GM12878 (cell line): ENCODE measurements at regions not wholly inside any gene's neighbourhood (a gene's known extent, or its start where the extent isn't known, plus 50 kb on each side); places are given as distances from the start of the nearest gene placed in this dataset.

ENCODE experiments used
- ATAC-seq: fragments of 200-7000 bp; cut with Tn5 transposase; 3 replicates; pipeline ENCODE4 v1.9.1; 2020; ENCODE audit warnings: mild to moderate bottlenecking, moderate library complexity
- BruUV-seq: library from RNA; stranded (reverse); fragments of 400-500 nt; replicated peaks from 2 replicates; lab custom pipeline; 2021; lab: Mats Ljungman, UMichigan
- CTCF ChIA-PET: fragments of 300-600 bp; sonication (Branson Sonifier 250); formaldehyde crosslinking; extraction: SDS; loops from one replicate; lab custom pipeline; 2021; ENCODE audit warnings: inconsistent platforms; lab: Yijun Ruan, JAX
- POLR2A ChIA-PET: fragments of 350-600 bp; formaldehyde crosslinking; extraction: SDS; loops from one replicate; lab custom pipeline; 2021; ENCODE audit warnings: inconsistent platforms; lab: Charles Lee
- RAD21 ChIA-PET: fragments of 300-600 bp; sonication (Branson Sonifier 250); formaldehyde crosslinking; loops from one replicate; lab custom pipeline; 2023; ENCODE audit warnings: antibody characterized with exemption; ENCODE audit not compliant: unreplicated experiment; lab: Charles Lee
- SMC1A ChIA-PET: fragments of 300-600 bp; sonication (Branson Sonifier 250); formaldehyde crosslinking; loops from one replicate; lab custom pipeline; 2023; ENCODE audit not compliant: unreplicated experiment, uncharacterized antibody; lab: Charles Lee
- DNase-seq: peaks from one replicate; pipeline ENCODE4 v3.0.0-alpha.2; 2011; ENCODE audit warnings: low read depth, low spot score
- FAIRE-seq: peaks from 3 replicates; lab custom pipeline; 2011; peaks lifted over from hg19 to GRCh38; lab: Jason Lieb, UNC
- H2AFZ ChIP-seq: 2 replicates; pipeline ENCODE4 v1.6.0; 2011; ENCODE audit warnings: low read depth, low read length, control low read depth; ENCODE audit not compliant: control insufficient read depth
- H3K27ac ChIP-seq: 2 replicates; pipeline ENCODE4 v1.5.1; 2011; ENCODE audit warnings: control low read depth; ENCODE audit not compliant: control insufficient read depth, insufficient read depth
- H3K27me3 ChIP-seq, 2 experiments: replicated peaks in 1 of 2; 2 replicates each; pipeline versions ENCODE4 v1.6.0 to v1.6.1; 2011; ENCODE audit warnings: low read length in 1 of 2; ENCODE audit not compliant: control insufficient read depth in 2 of 2, insufficient read depth in 2 of 2
- H3K36me3 ChIP-seq, 2 experiments: 2 replicates each; pipeline ENCODE4 v1.5.1; 2011; ENCODE audit warnings: low read length in 1 of 2; ENCODE audit not compliant: control insufficient read depth in 2 of 2, insufficient read depth in 2 of 2
- H3K4me1 ChIP-seq: 2 replicates; pipeline ENCODE4 v1.6.1; 2011; ENCODE audit warnings: mild to moderate bottlenecking, low read length, moderate library complexity, mixed read lengths; ENCODE audit not compliant: control insufficient read depth, insufficient read depth
- H3K4me2 ChIP-seq: 2 replicates; pipeline ENCODE4 v1.6.0; 2011; ENCODE audit warnings: control low read depth; ENCODE audit not compliant: control insufficient read depth, insufficient read depth
- H3K4me3 ChIP-seq: fragments of 200-600 bp; sonication (generic); 2 replicates; pipeline ENCODE4 v1.5.1; 2016
- H3K79me2 ChIP-seq: 2 replicates; pipeline ENCODE4 v1.6.0; 2011; ENCODE audit warnings: low read length; ENCODE audit not compliant: control insufficient read depth, insufficient read depth
- H3K9ac ChIP-seq: 2 replicates; pipeline ENCODE4 v1.8.0; 2011; ENCODE audit warnings: low read length, control low read depth, mixed read lengths; ENCODE audit not compliant: control insufficient read depth, insufficient read depth
- H3K9me3 ChIP-seq: replicated peaks from 3 replicates; pipeline ENCODE4 v1.5.1; 2011; ENCODE audit warnings: mild to moderate bottlenecking, low read length; ENCODE audit not compliant: control insufficient read depth, insufficient read depth
- H4K20me1 ChIP-seq: 2 replicates; pipeline ENCODE4 v1.6.0; 2011; ENCODE audit not compliant: control insufficient read depth, insufficient read depth
- CBX3 ChIP-seq: fragments of 200-600 bp; sonication (generic); IDR thresholded peaks from 2 replicates; pipeline ENCODE4 v1.6.1; 2016; ENCODE audit warnings: low read depth, borderline replicate concordance
- FOS ChIP-seq: IDR thresholded peaks from 3 replicates; pipeline ENCODE4 v1.6.1; 2011; ENCODE audit warnings: borderline replicate concordance; ENCODE audit not compliant: insufficient read length; ENCODE audit errors: extremely low read depth
- FOXM1 ChIP-seq: IDR thresholded peaks from 2 replicates; pipeline ENCODE4 v1.6.1; 2012; ENCODE audit warnings: low read depth, mild to moderate bottlenecking, inconsistent platforms, low read length, moderate library complexity
- IRF4 ChIP-seq: IDR thresholded peaks from 2 replicates; pipeline ENCODE4 v1.6.1; 2011; ENCODE audit warnings: low read depth, low read length
- IRF5 ChIP-seq: fragments of 450-650 bp; IDR thresholded peaks from 2 replicates; pipeline ENCODE4 v1.6.1; 2017; ENCODE audit warnings: borderline replicate concordance
- MEF2A ChIP-seq: IDR thresholded peaks from 2 replicates; pipeline ENCODE4 v1.6.1; 2011; ENCODE audit warnings: low read depth, mild to moderate bottlenecking, low read length, moderate library complexity; ENCODE audit not compliant: insufficient read depth
- MTA3 ChIP-seq: IDR thresholded peaks from 2 replicates; pipeline ENCODE4 v1.6.1; 2012; ENCODE audit warnings: low read length, inconsistent platforms, borderline replicate concordance
- SIX5 ChIP-seq: IDR thresholded peaks from 2 replicates; pipeline ENCODE4 v1.6.1; 2011; ENCODE audit warnings: mild to moderate bottlenecking, low read depth, low read length, moderate library complexity; ENCODE audit not compliant: severe bottlenecking
- SMAD1 ChIP-seq: fragments of 450-650 bp; IDR thresholded peaks from 2 replicates; pipeline ENCODE4 v1.6.1; 2018; ENCODE audit warnings: mild to moderate bottlenecking, low read depth; ENCODE audit not compliant: partially characterized antibody
- SMC3 ChIP-seq: IDR thresholded peaks from 2 replicates; pipeline ENCODE4 v1.6.1; 2011; ENCODE audit warnings: low read length, improper control_type of control experiment, borderline replicate concordance
- SUZ12 ChIP-seq: fragments of 200-600 bp; sonication (generic); IDR thresholded peaks from one replicate; pipeline ENCODE4 v1.6.1; 2018; ENCODE audit warnings: antibody characterized with exemption, mild to moderate bottlenecking; ENCODE audit not compliant: unreplicated experiment
- TCF12 ChIP-seq: IDR thresholded peaks from 2 replicates; pipeline ENCODE4 v1.6.1; 2011; ENCODE audit warnings: low read depth, mild to moderate bottlenecking, low read length
- WRNIP1 ChIP-seq: IDR thresholded peaks from 2 replicates; pipeline ENCODE4 v1.6.1; 2011; ENCODE audit warnings: low read depth, low read length, improper control_type of control experiment, borderline replicate concordance
- ZNF207 ChIP-seq: fragments of 450-650 bp; IDR thresholded peaks from 2 replicates; pipeline ENCODE4 v1.6.1; 2014; ENCODE audit warnings: antibody characterized with exemption, mild to moderate bottlenecking, borderline replicate concordance
- ZNF622 ChIP-seq: fragments of 450-650 bp; IDR thresholded peaks from 2 replicates; pipeline ENCODE4 v1.6.1; 2017; ENCODE audit warnings: mild to moderate bottlenecking, inconsistent platforms
- ZSCAN29 ChIP-seq: fragments of 450-650 bp; IDR thresholded peaks from 2 replicates; pipeline ENCODE4 v1.6.1; 2017; ENCODE audit warnings: mild to moderate bottlenecking, moderate library complexity
- WGBS: methylation state at CpG from one replicate; pipeline ENCODE4 v1.1.6; 2016; ENCODE audit warnings: low lambda C conversion rate; ENCODE audit not compliant: insufficient replicate concordance, insufficient coverage; ENCODE audit errors: missing lambda C conversion rate; 5-methylcytosine and 5-hydroxymethylcytosine counted together
- in situ Hi-C: fragments of 300-500 bp; cut with MboI; formaldehyde crosslinking; loops from 9 replicates; pipeline ENCODE4 v1.14.3; 2018; ENCODE audit warnings: mixed read lengths
- intact Hi-C: fragments of 100-400 bp; cut with micrococcal nuclease; formaldehyde crosslinking; loops from one replicate; pipeline ENCODE4 v1.14.2; 2022; ENCODE audit not compliant: unreplicated experiment
- TF ChIP-seq, protein P1 (sequence below): fragments of 450-650 bp; formaldehyde crosslinking; IDR thresholded peaks from 2 replicates; pipeline ENCODE4 v1.5.0; 2022; ENCODE audit warnings: mild to moderate bottlenecking, missing genetic modification characterization
- TF ChIP-seq, protein P2 (sequence below): IDR thresholded peaks from 2 replicates; pipeline ENCODE4 v1.6.1; 2011; ENCODE audit warnings: borderline replicate concordance, low read depth, mild to moderate bottlenecking, moderate library complexity, low read length; ENCODE audit not compliant: insufficient read depth, poor library complexity, severe bottlenecking

DNA sequence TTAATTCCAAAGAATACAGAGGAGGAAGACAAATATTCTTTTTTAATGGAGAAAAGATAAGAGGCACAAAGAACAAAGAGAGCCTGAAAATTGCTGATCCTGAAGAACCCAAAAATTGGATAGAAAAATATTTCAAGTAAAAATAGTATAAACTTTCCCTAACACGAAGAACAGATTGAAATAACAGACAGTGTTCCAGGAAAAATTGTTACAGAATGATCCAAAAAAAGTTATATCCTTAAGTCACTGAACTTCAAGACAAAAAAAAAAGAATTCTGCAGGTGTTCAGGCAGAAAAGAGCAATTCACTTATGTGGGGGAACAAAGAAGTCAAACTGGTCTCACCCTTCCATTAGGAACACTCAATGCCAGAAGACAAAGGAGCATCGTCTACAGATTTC is 160.2 kb downstream of the KLF12 start:
- TF ChIP-seq TCF12, result no peak
- TF ChIP-seq SUZ12, result no peak
- no peak for TF ChIP-seq SMAD1
- TF ChIP-seq FOS, result no peak
- no peak for TF ChIP-seq IRF4
- TF ChIP-seq ZNF207, result no peak
- no peak for TF ChIP-seq SMC3
- no peak for TF ChIP-seq WRNIP1
- TF ChIP-seq MEF2A, result no peak
- no peak for TF ChIP-seq SIX5
- no peak for TF ChIP-seq ZSCAN29
- TF ChIP-seq, protein P1, sequence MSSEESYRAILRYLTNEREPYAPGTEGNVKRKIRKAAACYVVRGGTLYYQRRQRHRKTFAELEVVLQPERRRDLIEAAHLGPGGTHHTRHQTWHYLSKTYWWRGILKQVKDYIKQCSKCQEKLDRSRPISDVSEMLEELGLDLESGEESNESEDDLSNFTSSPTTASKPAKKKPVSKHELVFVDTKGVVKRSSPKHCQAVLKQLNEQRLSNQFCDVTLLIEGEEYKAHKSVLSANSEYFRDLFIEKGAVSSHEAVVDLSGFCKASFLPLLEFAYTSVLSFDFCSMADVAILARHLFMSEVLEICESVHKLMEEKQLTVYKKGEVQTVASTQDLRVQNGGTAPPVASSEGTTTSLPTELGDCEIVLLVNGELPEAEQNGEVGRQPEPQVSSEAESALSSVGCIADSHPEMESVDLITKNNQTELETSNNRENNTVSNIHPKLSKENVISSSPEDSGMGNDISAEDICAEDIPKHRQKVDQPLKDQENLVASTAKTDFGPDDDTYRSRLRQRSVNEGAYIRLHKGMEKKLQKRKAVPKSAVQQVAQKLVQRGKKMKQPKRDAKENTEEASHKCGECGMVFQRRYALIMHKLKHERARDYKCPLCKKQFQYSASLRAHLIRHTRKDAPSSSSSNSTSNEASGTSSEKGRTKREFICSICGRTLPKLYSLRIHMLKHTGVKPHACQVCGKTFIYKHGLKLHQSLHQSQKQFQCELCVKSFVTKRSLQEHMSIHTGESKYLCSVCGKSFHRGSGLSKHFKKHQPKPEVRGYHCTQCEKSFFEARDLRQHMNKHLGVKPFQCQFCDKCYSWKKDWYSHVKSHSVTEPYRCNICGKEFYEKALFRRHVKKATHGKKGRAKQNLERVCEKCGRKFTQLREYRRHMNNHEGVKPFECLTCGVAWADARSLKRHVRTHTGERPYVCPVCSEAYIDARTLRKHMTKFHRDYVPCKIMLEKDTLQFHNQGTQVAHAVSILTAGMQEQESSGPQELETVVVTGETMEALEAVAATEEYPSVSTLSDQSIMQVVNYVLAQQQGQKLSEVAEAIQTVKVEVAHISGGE, result no peak
- TF ChIP-seq FOXM1, result no peak
- TF ChIP-seq, protein P2, sequence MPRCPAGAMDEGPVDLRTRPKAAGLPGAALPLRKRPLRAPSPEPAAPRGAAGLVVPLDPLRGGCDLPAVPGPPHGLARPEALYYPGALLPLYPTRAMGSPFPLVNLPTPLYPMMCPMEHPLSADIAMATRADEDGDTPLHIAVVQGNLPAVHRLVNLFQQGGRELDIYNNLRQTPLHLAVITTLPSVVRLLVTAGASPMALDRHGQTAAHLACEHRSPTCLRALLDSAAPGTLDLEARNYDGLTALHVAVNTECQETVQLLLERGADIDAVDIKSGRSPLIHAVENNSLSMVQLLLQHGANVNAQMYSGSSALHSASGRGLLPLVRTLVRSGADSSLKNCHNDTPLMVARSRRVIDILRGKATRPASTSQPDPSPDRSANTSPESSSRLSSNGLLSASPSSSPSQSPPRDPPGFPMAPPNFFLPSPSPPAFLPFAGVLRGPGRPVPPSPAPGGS, result no peak
- TF ChIP-seq IRF5, result no peak
- TF ChIP-seq ZNF622, result no peak
- TF ChIP-seq CBX3, result no peak
- TF ChIP-seq MTA3, result no peak
- TF ChIP-seq, all 136 proteins: peak for 0
- peaks cover 3% of the 10 kb centered on the region; the same call in 1 of the 2 replicates for H3K4me1 ChIP-seq
- H3K4me3 ChIP-seq, result no peak overlapping the region
- ChIA-PET POLR2A (no interaction called here), SMC1A (interaction anchor here (1.0 to 2.7 kb wide), 3 partner anchors 12 to 138 kb away, joined by 3 to 6 read pairs (median 4); no protein-coding TSS in a partner anchor), RAD21 (no interaction called here), CTCF (interaction anchor here (1.3 kb wide), 1 partner anchor 31 kb away, joined by 4 read pairs; no protein-coding TSS in a partner anchor)
- no peak overlapping the region for H2AFZ ChIP-seq
- no TSS peak for BruUV-seq
- WGBS, result 89% methylated on average over 2 of the region's 2 CpGs
- no peak for FAIRE-seq
- no peaks in the 10 kb centered on the region for H3K27me3 ChIP-seq
- H3K4me2 ChIP-seq, result no peak overlapping the region
- peaks cover 12% of the 10 kb centered on the region for H3K9me3 ChIP-seq
- no peaks in the 10 kb centered on the region for H3K36me3 ChIP-seq
- ATAC-seq, result no peak
- peaks cover 2% of the 10 kb centered on the region; the same call in 1 of the 2 replicates for H3K79me2 ChIP-seq
- H3K27ac ChIP-seq, result no peak overlapping the region
- in situ Hi-C loops, result no loop called here
- no peak for DNase-seq
- H3K9ac ChIP-seq, result no peak overlapping the region
- intact Hi-C loops, result no loop called here
- no peaks in the 10 kb centered on the region for H4K20me1 ChIP-seq
